Breast epithelium (tissue), 3 donors: ENCODE measurements at regions not wholly inside any gene's neighbourhood (a gene's known extent, or its start where the extent isn't known, plus 50 kb on each side); places are given as distances from the start of the nearest gene placed in this dataset.

Experiments
- POLR2A ChIP-seq: fragments of 450-650 bp; IDR thresholded peaks from one replicate; pipeline ENCODE4 v1.6.1; 2016; ENCODE audit warnings: antibody characterized with exemption, mild to moderate bottlenecking, moderate library complexity
- POLR2AphosphoS5 ChIP-seq, 3 donors: sonication (generic); formaldehyde crosslinking; IDR thresholded peaks; one replicate each; pipeline ENCODE4 v1.6.1; 2017; ENCODE audit warnings: antibody characterized with exemption in 3 of 3
- TF ChIP-seq, protein P1 (sequence below), 3 donors: fragments of 450-650 bp; IDR thresholded peaks; one replicate each; pipeline ENCODE4 v1.5.1; 2016 to 2017; ENCODE audit warnings: antibody characterized with exemption in 3 of 3, mild to moderate bottlenecking in 3 of 3, moderate library complexity in 3 of 3

DNA sequence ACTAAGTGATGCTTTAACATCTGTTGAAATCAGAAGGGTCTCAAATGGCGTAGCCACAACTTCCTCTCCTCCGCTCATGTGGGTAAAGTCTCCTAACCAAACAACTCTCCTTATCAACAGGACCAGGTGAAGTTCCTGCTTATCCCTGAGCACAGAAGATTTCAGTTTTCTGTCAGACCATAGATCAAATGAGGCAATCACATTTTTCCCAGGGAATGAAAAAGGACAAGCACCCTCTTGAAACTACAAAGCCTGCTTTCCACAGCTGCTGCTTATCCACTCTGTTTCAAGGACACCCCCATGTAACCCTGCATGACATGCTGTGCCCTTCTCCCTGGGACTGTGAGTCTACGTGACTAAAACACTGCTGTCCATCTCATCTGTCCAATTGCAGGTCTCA, 788.3 kb upstream of the SLITRK5 start:
- TF ChIP-seq, protein P1, sequence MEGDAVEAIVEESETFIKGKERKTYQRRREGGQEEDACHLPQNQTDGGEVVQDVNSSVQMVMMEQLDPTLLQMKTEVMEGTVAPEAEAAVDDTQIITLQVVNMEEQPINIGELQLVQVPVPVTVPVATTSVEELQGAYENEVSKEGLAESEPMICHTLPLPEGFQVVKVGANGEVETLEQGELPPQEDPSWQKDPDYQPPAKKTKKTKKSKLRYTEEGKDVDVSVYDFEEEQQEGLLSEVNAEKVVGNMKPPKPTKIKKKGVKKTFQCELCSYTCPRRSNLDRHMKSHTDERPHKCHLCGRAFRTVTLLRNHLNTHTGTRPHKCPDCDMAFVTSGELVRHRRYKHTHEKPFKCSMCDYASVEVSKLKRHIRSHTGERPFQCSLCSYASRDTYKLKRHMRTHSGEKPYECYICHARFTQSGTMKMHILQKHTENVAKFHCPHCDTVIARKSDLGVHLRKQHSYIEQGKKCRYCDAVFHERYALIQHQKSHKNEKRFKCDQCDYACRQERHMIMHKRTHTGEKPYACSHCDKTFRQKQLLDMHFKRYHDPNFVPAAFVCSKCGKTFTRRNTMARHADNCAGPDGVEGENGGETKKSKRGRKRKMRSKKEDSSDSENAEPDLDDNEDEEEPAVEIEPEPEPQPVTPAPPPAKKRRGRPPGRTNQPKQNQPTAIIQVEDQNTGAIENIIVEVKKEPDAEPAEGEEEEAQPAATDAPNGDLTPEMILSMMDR (IDR thresholded peaks at IDR 0.05), result no peak
- no peak for TF ChIP-seq POLR2AphosphoS5 (IDR thresholded peaks at IDR 0.05)
- no peak for TF ChIP-seq POLR2A
